Large intestine (tissue), 3 donors: ENCODE measurements at regions not wholly inside any gene's neighbourhood (a gene's known extent, or its start where the extent isn't known, plus 50 kb on each side); places are given as distances from the start of the nearest gene placed in this dataset.
A peak's percentile ranks its signal among the peaks of the same experiment; 100 is the strongest.

ENCODE experiments used
- DNase-seq, 2 donors: peaks; one replicate each; pipeline versions ENCODE4 v3.0.0 to v3.0.0-alpha.2; 2013
- H3K27ac ChIP-seq: one replicate; pipeline ENCODE4 v1.5.1; 2013; ENCODE audit warnings: low read length
- H3K27me3 ChIP-seq: 2 replicates; pipeline ENCODE4 v1.6.1; 2013; ENCODE audit warnings: low read length; ENCODE audit not compliant: control insufficient read depth, insufficient read depth
- H3K36me3 ChIP-seq: 2 replicates; pipeline ENCODE4 v1.6.1; 2013; ENCODE audit warnings: low read length; ENCODE audit not compliant: control insufficient read depth, insufficient read depth
- H3K4me1 ChIP-seq: one replicate; pipeline ENCODE4 v1.6.1; 2013; ENCODE audit warnings: low read length; ENCODE audit not compliant: control insufficient read depth, insufficient read depth
- H3K4me3 ChIP-seq: one replicate; pipeline ENCODE4 v1.5.1; 2013; ENCODE audit warnings: low read length
- H3K9me3 ChIP-seq: one replicate; pipeline ENCODE4 v1.6.1; 2013; ENCODE audit warnings: mild to moderate bottlenecking, low read depth, low read length, moderate library complexity; ENCODE audit not compliant: control insufficient read depth
- WGBS: methylation state at CpG from one replicate; pipeline ENCODE4 v1.1.5; 2013; ENCODE audit warnings: low lambda C conversion rate; ENCODE audit not compliant: insufficient coverage; 5-methylcytosine and 5-hydroxymethylcytosine counted together

- no peaks in the 10 kb centered on the region for H3K9me3 ChIP-seq
- H3K27me3 ChIP-seq = no peaks in the 10 kb centered on the region
- WGBS = 100% methylated on average over 2 of the region's 5 CpGs
- H3K4me1 ChIP-seq = no peaks in the 10 kb centered on the region
- H3K36me3 ChIP-seq = no peaks in the 10 kb centered on the region
- no peak overlapping the region for H3K27ac ChIP-seq
- DNase-seq = no peak
- no peak overlapping the region for H3K4me3 ChIP-seq
These were observed 224.2 kb upstream of the CXCR4 start for GRCh38 chr2:136342138-136342537.

GRCh38 chr2:136334967-136335366, 217.0 kb upstream of the CXCR4 start:
- Histone ChIP-seq H3K36me3 (no peaks in the 10 kb centered on the region), H3K4me1 (no peaks in the 10 kb centered on the region), H3K4me3 (no peak overlapping the region), H3K9me3 (no peaks in the 10 kb centered on the region), H3K27me3 (peaks cover 3% of the 10 kb centered on the region), H3K27ac (no peak overlapping the region)
- DNase-seq = no peak
- no CpG with 5 or more reads among the region's 1 CpG for whole genome bisulfite sequencing

GRCh38 chr2:136332436-136333095, 214.6 kb upstream of the CXCR4 start:
- WGBS = no CpG with 5 or more reads among the region's 3 CpGs
- H3K9me3 ChIP-seq = no peaks in the 10 kb centered on the region

GRCh38 chr2:136331226-136331625, 213.3 kb upstream of the CXCR4 start:
- peaks cover 3% of the 10 kb centered on the region for H3K27me3 ChIP-seq
- no peak overlapping the region for H3K27ac ChIP-seq
- no peak overlapping the region for H3K4me3 ChIP-seq
- H3K36me3 ChIP-seq = no peaks in the 10 kb centered on the region
- WGBS = no CpG with 5 or more reads among the region's 5 CpGs
- no peaks in the 10 kb centered on the region for H3K9me3 ChIP-seq
- no peak for DNase-seq
- no peaks in the 10 kb centered on the region for H3K4me1 ChIP-seq

More at GRCh38 chr2:136332436-136333095, 214.6 kb upstream of the CXCR4 start:
- DNase-seq = no peak
- no peaks in the 10 kb centered on the region for H3K4me1 ChIP-seq
- H3K4me3 ChIP-seq = no peak overlapping the region
- H3K27me3 ChIP-seq = peaks cover 3% of the 10 kb centered on the region
- no peak overlapping the region for H3K27ac ChIP-seq
- H3K36me3 ChIP-seq = no peaks in the 10 kb centered on the region

GRCh38 chr2:136328207-136328795, 210.4 kb upstream of the CXCR4 start:
- Histone ChIP-seq H3K27me3 (peaks cover 3% of the 10 kb centered on the region), H3K27ac (no peak overlapping the region), H3K9me3 (no peaks in the 10 kb centered on the region), H3K4me3 (no peak overlapping the region), H3K36me3 (no peaks in the 10 kb centered on the region), H3K4me1 (no peaks in the 10 kb centered on the region)
- DNase-seq = no peak
- WGBS = 100% methylated on average over 1 of the region's 8 CpGs

GRCh38 chr2:136327162-136327852, 209.4 kb upstream of the CXCR4 start:
- WGBS = 70% methylated on average over 2 of the region's 12 CpGs
- H3K36me3 ChIP-seq = no peaks in the 10 kb centered on the region
- H3K27me3 ChIP-seq = no peaks in the 10 kb centered on the region
- no peaks in the 10 kb centered on the region for H3K4me1 ChIP-seq
- DNase-seq = peak in 1 of 2 donors; percentile 25
- no peak overlapping the region for H3K27ac ChIP-seq
- no peaks in the 10 kb centered on the region for H3K9me3 ChIP-seq
- H3K4me3 ChIP-seq = no peak overlapping the region

GRCh38 chr2:136325844-136326331, 207.9 kb upstream of the CXCR4 start:
- DNase-seq = no peak
- 86% methylated on average over 1 of the region's 1 CpG for WGBS
- H3K36me3 ChIP-seq = no peaks in the 10 kb centered on the region
- no peaks in the 10 kb centered on the region for H3K4me1 ChIP-seq
- H3K27ac ChIP-seq = no peak overlapping the region
- H3K9me3 ChIP-seq = no peaks in the 10 kb centered on the region
- H3K27me3 ChIP-seq = no peaks in the 10 kb centered on the region
- H3K4me3 ChIP-seq = no peak overlapping the region

GRCh38 chr2:136324966-136325365, 207.0 kb upstream of the CXCR4 start:
- WGBS = no CpG with 5 or more reads among the region's 3 CpGs
- H3K27ac ChIP-seq = no peak overlapping the region

GRCh38 chr2:136323935-136324334, 206.0 kb upstream of the CXCR4 start:
- Histone ChIP-seq H3K9me3 (no peaks in the 10 kb centered on the region), H3K27me3 (no peaks in the 10 kb centered on the region), H3K36me3 (no peaks in the 10 kb centered on the region), H3K4me3 (no peak overlapping the region), H3K4me1 (no peaks in the 10 kb centered on the region), H3K27ac (no peak overlapping the region)
- DNase-seq = no peak
- no CpG with 5 or more reads among the region's 7 CpGs for WGBS

More at GRCh38 chr2:136324966-136325365, 207.0 kb upstream of the CXCR4 start:
- DNase-seq = no peak
- H3K9me3 ChIP-seq = no peaks in the 10 kb centered on the region
- H3K27me3 ChIP-seq = no peaks in the 10 kb centered on the region
- H3K4me1 ChIP-seq = no peaks in the 10 kb centered on the region
- no peaks in the 10 kb centered on the region for H3K36me3 ChIP-seq
- H3K4me3 ChIP-seq = no peak overlapping the region

- DNase-seq = no peak
- Histone ChIP-seq H3K36me3 (no peaks in the 10 kb centered on the region), H3K27ac (no peak overlapping the region), H3K4me1 (no peaks in the 10 kb centered on the region), H3K9me3 (no peaks in the 10 kb centered on the region), H3K27me3 (no peaks in the 10 kb centered on the region), H3K4me3 (no peak overlapping the region)
- WGBS = no CpG with 5 or more reads among the region's 3 CpGs
These were observed 205.2 kb upstream of the CXCR4 start for GRCh38 chr2:136323195-136323594.
